ENCODE measurements at regions not wholly inside any gene's neighbourhood (a gene's known extent, or its start where the extent isn't known, plus 50 kb on each side); places are given as distances from the start of the nearest gene placed in this dataset.
A peak's percentile ranks its signal among the peaks of the same experiment; 100 is the strongest.
"Not testable (repeated sequence)": the region's sequence is repeated elsewhere in the genome, so short reads cannot be mapped to it uniquely, and the experiment has no call there.

- no peak for DNase-seq (ENCODE audit: low spot score)
These were observed 91.4 kb upstream of the NAMPT start for GRCh38 chr7:106376026-106376799.

DNA sequence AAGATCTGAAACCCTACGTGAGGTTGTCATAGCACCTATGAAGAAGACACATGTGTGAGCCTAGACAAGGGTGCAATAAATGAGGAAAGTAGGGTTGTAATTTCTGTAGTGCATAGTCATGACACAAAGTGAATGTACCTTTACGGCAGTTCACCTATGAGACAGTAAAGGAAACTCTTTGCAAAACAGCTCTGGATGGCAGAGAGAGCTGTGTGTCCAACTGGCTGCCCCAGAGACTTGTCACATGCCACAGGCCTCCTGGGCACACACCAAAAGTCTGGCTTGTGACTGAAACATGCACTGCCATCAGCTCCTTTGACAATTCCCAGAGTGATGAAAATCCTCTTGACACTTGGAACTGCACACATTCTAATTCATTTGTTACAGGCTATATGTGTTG is 90.7 kb upstream of the NAMPT start:
- DNase-seq (ENCODE audit: low spot score): peak; percentile 8

GRCh38 chr7:106374437-106374836 is 89.7 kb upstream of the NAMPT start:
- no peak for DNase-seq (ENCODE audit: low spot score)

DNA sequence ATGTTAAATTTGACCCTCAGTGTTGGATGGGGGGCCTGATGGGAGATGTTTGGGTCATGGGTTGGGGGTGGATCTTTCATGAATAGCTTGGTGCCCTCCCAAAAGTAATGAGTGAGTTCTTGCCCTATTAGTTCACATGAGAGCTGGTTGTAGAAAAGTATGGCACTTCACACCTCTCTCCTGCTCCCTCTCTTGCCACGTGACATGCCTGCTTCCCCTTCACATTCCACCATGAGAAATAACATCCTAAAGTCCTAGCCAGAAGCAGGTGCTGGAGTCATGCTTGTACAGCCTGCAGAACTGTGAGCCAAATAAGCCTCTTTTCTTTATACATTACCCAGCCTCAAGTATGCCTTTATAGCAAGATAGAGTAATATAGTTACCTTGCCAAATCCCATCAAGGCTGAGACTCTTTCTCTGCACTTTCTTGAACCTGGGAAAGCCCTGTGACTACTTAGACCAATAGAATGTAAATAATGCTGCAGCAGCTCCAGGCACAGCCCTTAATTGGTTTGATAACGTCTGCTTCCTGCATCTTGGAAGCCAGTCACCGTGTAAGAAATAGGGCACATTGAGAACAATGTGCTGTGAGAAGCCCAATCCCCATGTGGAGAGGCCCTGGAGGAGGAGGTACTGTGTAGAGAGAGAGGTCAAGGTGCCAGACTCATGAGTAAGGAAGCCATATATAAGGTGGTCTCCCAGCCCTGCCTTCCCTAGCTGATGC is 88.0 kb upstream of the NAMPT start:
- DNase-seq (ENCODE audit: low spot score): no peak

DNA sequence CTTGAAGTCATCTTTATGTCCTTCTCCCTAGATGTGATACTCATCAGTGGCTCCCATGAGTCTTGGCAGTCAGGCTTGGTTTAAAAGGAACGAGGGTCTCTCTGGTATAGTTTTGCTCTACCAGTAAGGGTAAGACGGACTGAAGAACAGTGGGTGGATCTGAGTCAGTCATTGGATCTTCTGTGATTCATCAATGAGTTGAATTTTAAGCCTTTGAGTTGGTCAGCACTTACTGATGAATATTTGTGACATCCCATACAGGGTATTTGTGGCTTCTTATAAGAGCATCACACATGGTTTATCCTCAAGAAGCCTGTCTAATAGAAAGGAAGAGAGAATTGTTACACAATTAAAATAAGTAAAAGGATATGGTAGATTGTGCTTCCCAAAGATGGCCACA is 87.3 kb upstream of the NAMPT start:
- DNase-seq (ENCODE audit: low spot score): no peak

DNA sequence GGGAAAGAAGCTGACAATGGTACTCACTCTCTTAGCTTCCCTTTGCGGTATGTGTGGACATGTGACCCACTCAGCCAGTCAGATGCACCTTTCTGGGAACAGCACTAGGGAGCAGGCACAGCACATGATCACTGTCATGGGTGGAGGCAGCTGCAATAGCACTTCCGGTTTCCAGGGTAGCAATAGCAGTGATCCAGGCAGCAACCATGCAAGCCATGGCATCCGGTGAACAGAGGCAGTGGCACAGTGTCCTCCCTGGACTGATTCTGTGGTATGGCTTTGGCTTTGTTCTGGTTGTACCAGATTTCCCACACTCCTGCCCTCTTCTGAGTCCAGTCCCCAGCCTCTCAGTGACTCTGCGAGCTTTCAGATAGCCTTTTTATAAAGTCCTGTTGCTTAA is 86.8 kb upstream of the NAMPT start:
- DNase-seq (ENCODE audit: low spot score): no peak

- no peak for DNase-seq (ENCODE audit: low spot score)
These were observed 85.8 kb upstream of the NAMPT start for GRCh38 chr7:106370542-106370941.

DNA sequence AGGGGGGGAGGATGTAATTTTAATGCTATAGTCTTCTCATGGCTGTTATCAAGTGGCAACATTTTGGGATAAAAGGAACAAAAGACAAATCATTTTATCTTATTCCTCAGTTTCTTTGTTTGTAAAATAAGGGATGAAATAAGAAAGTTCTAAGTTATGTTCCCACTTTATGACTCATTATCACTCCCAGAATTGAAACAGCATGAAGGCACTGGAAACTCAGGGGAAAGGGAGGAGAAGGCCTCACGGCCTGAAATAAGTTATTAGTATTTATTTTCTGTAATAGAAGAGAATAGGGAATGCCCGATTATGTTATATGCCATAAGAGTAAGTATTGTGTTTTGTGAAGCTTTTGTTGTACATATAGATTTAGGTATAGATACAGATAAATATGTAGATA is 85.0 kb upstream of the NAMPT start:
- no peak for DNase-seq (ENCODE audit: low spot score)

- DNase-seq (ENCODE audit: low spot score): peak; percentile 22
These were observed 84.6 kb upstream of the NAMPT start for GRCh38 chr7:106369352-106369751.

DNA sequence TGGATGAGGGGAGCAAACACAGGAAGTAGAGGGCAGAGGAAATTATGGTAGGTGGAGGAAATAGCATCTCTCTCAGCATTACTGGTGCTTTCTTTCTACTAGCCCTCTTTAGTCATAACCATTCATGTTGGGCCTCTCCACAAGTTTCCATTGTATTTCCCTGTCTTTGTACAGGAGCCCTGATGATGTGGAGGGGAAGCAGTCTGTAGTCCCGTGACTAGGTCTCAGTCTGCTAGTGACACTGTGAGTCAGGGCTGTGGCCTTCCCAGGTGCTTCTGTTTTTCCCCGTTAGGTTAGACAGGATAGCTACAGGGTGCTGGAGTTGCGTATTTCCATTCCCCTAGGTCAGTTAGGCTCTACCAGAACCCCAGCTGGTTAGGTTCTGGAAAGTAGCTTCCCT is 82.9 kb upstream of the NAMPT start:
- no peak for DNase-seq (ENCODE audit: low spot score)

GRCh38 chr7:106367018-106367420 is 82.2 kb upstream of the NAMPT start:
- no peak for DNase-seq (ENCODE audit: low spot score)

GRCh38 chr7:106365252-106366005 is 80.6 kb upstream of the NAMPT start:
- peak; percentile 42 for DNase-seq (ENCODE audit: low spot score)

- DNase-seq (ENCODE audit: low spot score): not testable (repeated sequence)
These were observed 77.7 kb upstream of the NAMPT start for GRCh38 chr7:106362507-106362906.

- peak; percentile 34 for DNase-seq (ENCODE audit: low spot score)
These were observed 73.4 kb upstream of the NAMPT start for GRCh38 chr7:106358103-106358663.

GRCh38 chr7:106357675-106358074 is 72.9 kb upstream of the NAMPT start:
- DNase-seq (ENCODE audit: low spot score): no peak

DNA sequence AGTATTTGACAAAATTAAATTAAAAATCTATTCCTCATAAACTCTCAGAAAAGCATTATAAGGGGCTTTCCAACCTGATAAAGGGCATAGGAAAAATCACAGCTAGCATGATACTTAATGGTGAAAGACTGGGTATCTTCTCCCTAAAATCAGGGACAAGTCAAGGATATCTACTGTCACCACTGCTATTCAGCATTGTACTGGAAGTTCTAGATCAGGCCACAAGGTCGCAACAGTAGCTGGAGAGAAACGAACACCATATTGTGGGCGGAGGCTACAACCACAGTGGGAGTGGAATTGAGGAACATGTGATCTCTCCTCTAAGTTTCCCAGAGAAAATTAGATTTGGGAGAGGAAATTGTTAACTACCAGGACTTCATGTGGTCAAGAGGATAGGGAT is 70.0 kb upstream of the NAMPT start:
- no peak for DNase-seq (ENCODE audit: low spot score)

GRCh38 chr7:106353944-106354343 is 69.2 kb upstream of the NAMPT start:
- no peak for DNase-seq (ENCODE audit: low spot score)

- DNase-seq (ENCODE audit: low spot score): no peak
These were observed 63.4 kb upstream of the NAMPT start for GRCh38 chr7:106348231-106348630.

DNA sequence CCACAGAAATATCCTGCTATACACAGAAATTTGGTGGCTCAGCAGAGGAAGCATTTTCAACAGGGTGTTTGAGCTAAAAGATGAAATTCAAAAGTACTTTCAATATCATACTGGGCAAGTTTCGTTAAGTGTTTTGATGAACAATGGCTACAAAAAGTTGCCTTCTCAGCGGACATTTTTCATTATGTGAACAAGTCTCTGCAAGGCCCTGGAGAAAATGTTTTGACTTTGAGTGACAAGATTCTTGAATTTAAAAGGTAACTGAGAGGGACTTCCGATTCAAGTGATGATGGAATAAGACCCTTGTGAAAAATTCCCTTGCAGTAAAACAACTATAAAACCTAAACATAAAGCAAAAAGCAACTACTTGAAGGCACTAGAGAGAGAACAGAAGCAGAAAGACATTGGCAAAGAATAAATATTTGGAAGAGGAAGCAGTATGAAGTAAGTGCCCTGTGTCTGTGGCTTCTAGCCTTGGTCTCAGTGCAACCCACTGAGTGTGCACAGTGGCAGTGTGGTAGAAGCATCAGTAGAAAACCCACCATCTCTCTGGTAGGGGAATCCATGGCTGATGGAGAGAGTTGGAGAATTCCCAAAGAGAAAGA is 62.5 kb upstream of the NAMPT start:
- peak; percentile 41 for DNase-seq (ENCODE audit: low spot score)

- peak; percentile 95 for DNase-seq (ENCODE audit: low spot score)
These were observed 62.0 kb upstream of the NAMPT start for GRCh38 chr7:106346678-106347217.

DNA sequence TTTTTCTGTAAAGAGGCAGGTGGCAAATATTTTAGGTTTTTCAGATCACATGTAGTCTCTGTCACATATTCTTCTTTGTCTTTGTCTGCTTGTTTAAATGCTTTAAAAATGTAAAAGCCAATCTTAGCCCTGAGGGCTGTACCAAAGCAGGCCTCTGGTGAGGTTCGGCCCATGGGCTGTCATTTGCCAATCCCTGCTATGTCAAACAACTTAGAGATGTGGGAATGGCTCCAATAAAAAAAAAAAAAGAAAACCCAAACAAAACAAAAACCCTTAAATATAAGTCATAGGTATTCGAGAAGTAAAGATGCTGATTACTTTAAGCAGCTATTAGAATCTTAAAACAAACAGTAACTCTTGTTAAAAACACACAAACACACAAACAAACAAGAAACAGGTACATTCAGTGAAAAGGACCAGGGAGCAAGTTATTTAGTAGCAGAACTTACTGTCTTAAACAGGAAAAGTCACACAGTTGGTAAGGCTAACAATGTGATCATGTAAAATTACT is 61.4 kb upstream of the NAMPT start:
- DNase-seq (ENCODE audit: low spot score): no peak

Data from activated CD4-positive, alpha-beta T cell treated with anti-CD3 and anti-CD28 coated beads, Interleukin-2, Interleukin-4, amounts not matched to agents 100 ng/mL and 50 ng/mL, durations not matched to agents 16 hours and 8 hours (primary cell).